NCI-H1694 (cell line): ENCODE measurements at regions not wholly inside any gene's neighbourhood (a gene's known extent, or its start where the extent isn't known, plus 50 kb on each side); places are given as distances from the start of the nearest gene placed in this dataset.
"Not testable (repeated sequence)": the region's sequence is repeated elsewhere in the genome, so short reads cannot be mapped to it uniquely, and the experiment has no call there.

ENCODE experiments used
- DNase-seq: peaks from one replicate; lab custom pipeline; 2025; lab: John Stamatoyannopoulos, UW

GRCh38 chr2:166831930-166832329 lies 56.4 kb upstream of the XIRP2 start:
- no peak for DNase-seq

- no peak for DNase-seq
These were observed 62.4 kb upstream of the XIRP2 start for GRCh38 chr2:166825914-166826313.

GRCh38 chr2:166814335-166814734 lies 73.9 kb upstream of the XIRP2 start:
- DNase-seq: no peak

GRCh38 chr2:166812166-166812891 lies 76.0 kb upstream of the XIRP2 start:
- no peak for DNase-seq

- DNase-seq: no peak
These were observed 82.5 kb upstream of the XIRP2 start for GRCh38 chr2:166805753-166806152.

GRCh38 chr2:166803373-166804000 lies 84.8 kb upstream of the XIRP2 start:
- DNase-seq: no peak

GRCh38 chr2:166802475-166802874 lies 85.8 kb upstream of the XIRP2 start:
- no peak for DNase-seq

GRCh38 chr2:166792808-166793207 lies 95.5 kb upstream of the XIRP2 start:
- no peak for DNase-seq

GRCh38 chr2:166786707-166787106 lies 101.6 kb upstream of the XIRP2 start:
- no peak for DNase-seq

- DNase-seq: no peak
These were observed 103.9 kb upstream of the XIRP2 start for GRCh38 chr2:166784296-166784946.

GRCh38 chr2:166775176-166775575 lies 113.1 kb upstream of the XIRP2 start:
- DNase-seq: no peak

GRCh38 chr2:166773308-166773949 lies 114.9 kb upstream of the XIRP2 start:
- no peak for DNase-seq

GRCh38 chr2:166768393-166769123 lies 119.7 kb upstream of the XIRP2 start:
- DNase-seq: no peak

GRCh38 chr2:166766769-166767322 lies 121.4 kb upstream of the XIRP2 start:
- DNase-seq: not testable (repeated sequence)

GRCh38 chr2:166766220-166766619 lies 122.1 kb upstream of the XIRP2 start:
- DNase-seq: no peak

GRCh38 chr2:166765141-166765540 lies 123.1 kb upstream of the XIRP2 start:
- no peak for DNase-seq

- no peak for DNase-seq
These were observed 123.6 kb upstream of the XIRP2 start for GRCh38 chr2:166764702-166765101.

GRCh38 chr2:166764216-166764615 lies 124.1 kb upstream of the XIRP2 start:
- no peak for DNase-seq

- no peak for DNase-seq
These were observed 125.5 kb upstream of the XIRP2 start for GRCh38 chr2:166762746-166763145.

- no peak for DNase-seq
These were observed 129.3 kb upstream of the XIRP2 start for GRCh38 chr2:166758956-166759355.

GRCh38 chr2:166750624-166751023 lies 137.7 kb upstream of the XIRP2 start:
- no peak for DNase-seq

- DNase-seq: not testable (repeated sequence)
These were observed 144.2 kb upstream of the XIRP2 start for GRCh38 chr2:166744117-166744516.
